ENCODE measurements at regions not wholly inside any gene's neighbourhood (a gene's known extent, or its start where the extent isn't known, plus 50 kb on each side); places are given as distances from the start of the nearest gene placed in this dataset.
A peak's percentile ranks its signal among the peaks of the same experiment; 100 is the strongest.
"Not testable (repeated sequence)": the region's sequence is repeated elsewhere in the genome, so short reads cannot be mapped to it uniquely, and the experiment has no call there.

- not testable (repeated sequence) for DNase-seq
These were observed 515.9 kb downstream of the TUBA3C start for GRCh38 chr13:18665716-18666115.

DNA sequence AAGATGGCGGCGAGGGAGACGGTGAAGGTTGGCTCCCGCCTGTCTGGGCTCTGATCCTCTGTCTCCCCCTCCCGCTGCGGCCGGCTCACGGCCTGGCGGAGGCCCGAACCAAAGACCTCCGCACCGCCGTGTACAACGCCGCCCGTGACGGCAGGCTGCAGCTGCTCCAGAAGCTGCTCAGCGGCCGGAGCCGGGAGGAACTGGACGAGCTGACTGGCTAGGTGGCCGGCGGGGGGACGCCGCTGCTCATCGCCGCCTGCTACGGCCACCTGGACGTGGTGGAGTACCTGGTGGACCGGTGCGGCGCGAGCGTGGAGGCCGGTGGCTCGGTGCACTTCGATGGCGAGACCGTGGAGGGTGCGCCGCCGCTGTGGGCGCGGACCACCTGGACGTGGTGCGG is 516.5 kb downstream of the TUBA3C start:
- DNase-seq = not testable (repeated sequence)

- not testable (repeated sequence) for DNase-seq
These were observed 518.4 kb downstream of the TUBA3C start for GRCh38 chr13:18663222-18663621.

- not testable (repeated sequence) for DNase-seq
These were observed 537.9 kb downstream of the TUBA3C start for GRCh38 chr13:18643644-18644172.

DNA sequence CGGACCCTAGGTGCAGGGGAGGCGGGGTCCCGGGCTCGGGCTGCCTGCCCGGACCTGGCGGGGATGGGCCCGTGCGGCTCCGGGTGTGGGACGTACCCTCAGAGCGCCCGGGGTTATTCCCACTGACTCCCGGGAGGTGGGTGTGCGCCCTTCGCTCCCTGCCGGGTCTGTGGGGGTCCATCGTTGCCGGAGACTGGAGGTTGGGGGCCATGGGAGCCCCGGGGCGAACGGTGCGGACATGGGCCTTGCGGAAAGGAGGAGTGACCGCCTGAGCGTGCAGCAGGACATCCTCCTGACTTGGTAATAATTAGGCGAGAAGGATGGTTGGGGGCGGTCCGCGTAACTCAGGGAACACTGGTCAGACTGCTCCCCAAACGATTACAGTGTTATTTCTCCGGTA is 552.7 kb downstream of the TUBA3C start:
- DNase-seq = not testable (repeated sequence)

- DNase-seq = no peak
These were observed 553.2 kb downstream of the TUBA3C start for GRCh38 chr13:18628428-18628827.

DNA sequence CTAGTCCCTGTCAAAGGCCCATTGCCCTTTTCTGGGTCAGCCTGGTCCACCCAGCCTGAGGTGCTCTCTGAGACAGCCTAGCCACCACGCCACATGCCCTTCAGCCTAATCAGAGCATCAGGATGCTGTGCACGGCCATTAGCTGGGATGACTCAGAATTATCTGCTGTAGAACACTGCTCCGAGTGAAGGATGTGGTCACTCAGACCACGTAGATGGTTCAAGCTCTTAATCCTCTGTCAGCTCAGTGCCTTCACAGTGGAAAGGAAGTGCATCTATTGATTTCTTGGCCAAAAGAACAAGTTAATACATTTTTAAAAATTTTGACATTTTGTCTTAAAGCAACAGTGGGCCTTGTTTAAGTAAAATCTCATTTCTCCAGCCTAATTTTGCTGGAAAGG is 557.6 kb downstream of the TUBA3C start:
- DNase-seq = not testable (repeated sequence)

DNA sequence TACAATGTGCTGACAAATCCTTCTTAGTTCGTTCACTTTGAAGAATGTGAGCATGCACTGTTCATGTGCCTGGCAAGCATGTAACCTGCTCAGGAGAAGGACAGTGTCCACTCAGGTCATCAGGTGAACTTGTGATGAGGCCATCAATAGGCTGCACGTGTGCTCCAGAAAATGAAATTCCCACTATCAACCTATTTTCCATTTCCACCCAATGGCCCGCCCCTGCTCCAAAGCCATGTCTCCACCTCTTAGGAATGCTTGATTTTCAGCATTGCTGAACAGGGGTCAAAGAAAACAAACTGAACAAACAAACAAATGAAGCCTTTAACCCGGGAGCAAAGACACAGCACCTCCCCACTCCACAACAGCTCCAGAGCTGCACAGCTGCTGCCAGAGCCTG is 563.2 kb downstream of the TUBA3C start:
- not testable (repeated sequence) for DNase-seq

GRCh38 chr13:18610476-18610875 is 571.1 kb downstream of the TUBA3C start:
- not testable (repeated sequence) for DNase-seq

GRCh38 chr13:18609371-18609770 is 572.3 kb downstream of the TUBA3C start:
- DNase-seq = not testable (repeated sequence)

DNA sequence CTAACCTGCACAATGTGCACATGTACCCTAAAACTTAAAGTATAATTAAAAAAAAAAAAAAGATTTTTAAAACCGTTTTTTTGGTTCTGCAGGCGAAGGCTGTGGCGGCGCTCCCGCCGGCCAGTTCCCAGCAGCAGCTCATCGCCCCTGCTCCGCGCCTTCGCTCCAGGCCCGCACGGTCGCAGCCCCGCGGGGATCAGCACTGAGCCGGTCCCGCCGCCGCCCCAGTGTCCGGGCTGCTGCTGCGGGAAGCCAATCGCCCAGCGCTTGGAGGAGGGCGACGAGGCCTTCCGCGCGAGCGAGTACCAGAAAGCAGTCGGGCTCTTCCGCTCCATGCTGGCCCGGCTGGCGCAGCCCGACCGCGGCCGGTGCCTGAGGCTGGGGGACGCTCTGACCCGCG is 572.8 kb downstream of the TUBA3C start:
- DNase-seq = not testable (repeated sequence)

- not testable (repeated sequence) for DNase-seq
These were observed 581.3 kb downstream of the TUBA3C start for GRCh38 chr13:18600366-18600765.

DNA sequence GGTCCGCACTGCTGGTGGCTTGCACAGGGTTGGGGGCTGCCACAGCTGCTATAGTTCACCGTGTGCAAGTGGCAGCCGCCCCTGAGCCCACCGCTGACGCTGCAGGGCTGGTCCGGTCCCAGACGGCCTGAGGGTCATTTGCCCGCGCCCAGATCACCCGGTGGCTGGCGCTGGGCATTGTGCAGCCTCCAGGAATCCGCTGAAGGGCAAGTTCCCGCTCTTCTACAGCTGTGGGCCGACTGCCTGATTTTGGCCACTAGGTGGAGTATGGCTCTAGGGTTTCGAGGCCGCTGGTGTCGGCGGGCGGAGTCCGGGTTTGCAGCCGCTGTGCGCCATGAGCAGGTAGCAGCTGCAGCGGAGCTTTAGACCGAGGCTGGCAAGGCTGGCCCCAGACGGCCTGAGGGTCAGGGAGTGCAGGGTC is 581.8 kb downstream of the TUBA3C start:
- DNase-seq = not testable (repeated sequence)

DNA sequence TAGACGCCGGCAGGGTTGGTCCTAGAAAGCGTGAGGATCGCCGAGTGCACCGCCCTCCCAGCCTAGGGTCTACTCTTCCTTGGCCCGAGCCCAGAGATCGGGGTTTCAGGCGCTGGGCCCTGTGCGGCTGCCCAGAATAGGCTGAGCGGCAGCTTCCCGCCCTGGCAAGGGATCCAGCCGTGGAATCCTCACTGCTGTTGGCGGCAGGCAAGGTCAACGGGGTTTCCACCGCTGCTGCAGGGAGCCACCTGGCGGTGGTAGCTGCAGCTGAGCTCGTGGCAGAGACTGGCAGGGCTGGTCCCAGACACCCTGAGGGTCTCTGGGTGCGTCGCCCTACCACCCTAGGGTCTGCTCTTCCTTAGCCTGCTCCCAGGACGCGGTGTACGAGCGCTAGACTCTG is 583.1 kb downstream of the TUBA3C start:
- peak in 5 of 56 donors; percentile 2 to 23 (median 16) for DNase-seq

DNA sequence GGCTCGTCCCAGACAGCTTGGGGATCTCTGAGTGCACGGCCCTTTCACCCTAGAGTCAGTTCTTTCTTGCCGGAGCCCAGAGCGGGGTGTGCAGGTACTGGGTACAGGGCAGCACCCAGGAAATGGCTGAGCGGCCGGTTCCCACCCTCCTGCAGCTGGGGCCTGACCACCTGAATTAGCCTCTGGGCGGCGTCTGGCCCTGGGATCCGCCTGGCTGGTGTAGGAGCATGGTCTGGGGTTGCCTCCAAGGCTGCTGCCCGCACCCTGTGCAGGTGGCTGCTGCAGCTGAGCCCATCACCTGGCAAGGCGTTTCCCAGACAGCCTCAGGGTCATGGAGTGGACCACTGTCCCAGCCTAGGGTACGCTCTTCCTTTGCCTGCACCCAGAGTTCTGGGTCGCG is 583.7 kb downstream of the TUBA3C start:
- not testable (repeated sequence) for DNase-seq

DNA sequence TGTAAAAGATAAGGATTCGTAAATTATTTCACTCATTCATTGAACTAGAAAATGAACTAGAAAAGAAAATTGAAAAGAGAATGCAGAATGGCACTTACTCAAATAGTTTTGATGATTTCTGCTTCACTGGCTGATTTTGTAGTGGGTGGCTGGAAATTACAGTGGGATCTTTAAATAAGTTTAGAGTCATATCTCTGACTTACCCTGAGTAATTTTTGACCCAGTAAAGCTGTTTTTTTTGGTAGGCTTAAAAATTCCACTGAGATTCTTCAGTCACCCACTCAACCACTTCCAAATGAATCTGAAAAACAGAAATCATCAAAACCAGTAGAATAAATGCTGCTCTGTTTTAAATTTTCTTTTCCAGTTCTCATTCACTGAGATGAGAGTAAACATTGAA is 604.5 kb downstream of the TUBA3C start:
- not testable (repeated sequence) for DNase-seq

GRCh38 chr13:18567890-18568289 is 613.7 kb downstream of the TUBA3C start:
- not testable (repeated sequence) for DNase-seq
